Urothelium cell line (cell line): ENCODE measurements at regions not wholly inside any gene's neighbourhood (a gene's known extent, or its start where the extent isn't known, plus 50 kb on each side); places are given as distances from the start of the nearest gene placed in this dataset.

Experiments used
- DNase-seq: peaks from one replicate; pipeline ENCODE4 v3.0.0; 2011; ENCODE audit warnings: low spot score, mixed read lengths
- FAIRE-seq: peaks from 2 replicates; lab custom pipeline; 2011; peaks lifted over from hg19 to GRCh38; lab: Jason Lieb, UNC

DNA sequence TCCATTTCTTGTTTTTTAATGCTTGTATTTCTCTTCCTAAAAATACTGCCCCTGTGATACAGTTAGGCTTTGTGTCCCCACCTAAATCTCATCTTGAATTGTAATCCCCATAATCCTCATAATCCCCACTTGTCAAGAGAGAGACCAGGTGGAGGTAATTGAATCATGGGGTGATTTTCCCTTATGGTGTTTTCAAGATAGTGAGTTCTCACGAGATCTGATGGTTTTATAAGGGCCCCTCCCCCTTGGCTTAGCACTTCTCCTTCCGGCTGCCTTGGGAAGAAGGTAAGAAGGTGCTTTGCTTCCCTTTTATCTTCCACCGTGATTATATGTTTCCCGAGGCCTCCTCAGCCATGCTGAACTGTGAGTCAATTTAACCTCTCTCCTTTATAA lies 227.4 kb downstream of the MAN2A1 start:
- no peak for FAIRE-seq

DNA sequence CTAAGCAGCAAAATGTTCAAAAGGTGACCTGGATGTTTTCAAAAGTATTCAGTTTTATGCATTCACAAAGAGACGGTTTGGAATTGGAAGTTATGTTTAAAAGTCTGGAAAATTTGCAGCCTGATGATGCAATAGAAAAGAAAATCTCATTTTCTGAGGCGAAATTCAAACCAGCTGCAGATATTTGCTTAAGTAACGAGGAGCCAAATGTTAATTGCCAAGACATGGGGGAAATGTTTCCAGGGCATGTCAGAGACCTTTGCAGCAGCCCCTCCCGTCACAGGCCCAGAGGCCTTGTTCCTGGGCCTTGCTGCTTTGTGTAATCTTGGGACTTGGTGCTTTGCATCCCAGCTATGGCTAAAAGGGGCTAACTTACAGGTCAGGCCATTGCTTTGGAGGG lies 228.2 kb downstream of the MAN2A1 start:
- no peak for DNase-seq
- no peak for FAIRE-seq

More for the DNA sequence above, 227.4 kb downstream of the MAN2A1 start:
- no peak for DNase-seq

DNA sequence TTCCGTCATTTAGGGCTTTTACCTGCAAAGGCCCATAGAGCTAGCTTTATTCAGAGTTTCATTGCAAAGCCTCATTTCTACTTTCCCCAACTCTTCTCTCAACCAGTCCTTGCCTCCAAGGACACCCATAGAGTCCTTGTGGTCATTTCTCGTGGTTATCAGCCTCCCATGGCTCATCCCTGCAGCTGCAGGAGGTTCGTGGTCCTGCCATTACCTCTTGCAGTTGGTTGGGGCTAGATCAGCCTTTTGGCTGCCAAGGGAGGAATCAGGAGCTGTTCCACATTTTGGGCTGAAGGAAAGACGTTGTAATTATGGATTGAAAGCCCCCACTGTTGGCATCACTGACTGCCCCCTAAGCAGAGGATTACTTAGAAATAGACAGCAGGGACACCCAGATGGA lies 231.0 kb downstream of the MAN2A1 start:
- DNase-seq (no peak), FAIRE-seq (no peak)

DNA sequence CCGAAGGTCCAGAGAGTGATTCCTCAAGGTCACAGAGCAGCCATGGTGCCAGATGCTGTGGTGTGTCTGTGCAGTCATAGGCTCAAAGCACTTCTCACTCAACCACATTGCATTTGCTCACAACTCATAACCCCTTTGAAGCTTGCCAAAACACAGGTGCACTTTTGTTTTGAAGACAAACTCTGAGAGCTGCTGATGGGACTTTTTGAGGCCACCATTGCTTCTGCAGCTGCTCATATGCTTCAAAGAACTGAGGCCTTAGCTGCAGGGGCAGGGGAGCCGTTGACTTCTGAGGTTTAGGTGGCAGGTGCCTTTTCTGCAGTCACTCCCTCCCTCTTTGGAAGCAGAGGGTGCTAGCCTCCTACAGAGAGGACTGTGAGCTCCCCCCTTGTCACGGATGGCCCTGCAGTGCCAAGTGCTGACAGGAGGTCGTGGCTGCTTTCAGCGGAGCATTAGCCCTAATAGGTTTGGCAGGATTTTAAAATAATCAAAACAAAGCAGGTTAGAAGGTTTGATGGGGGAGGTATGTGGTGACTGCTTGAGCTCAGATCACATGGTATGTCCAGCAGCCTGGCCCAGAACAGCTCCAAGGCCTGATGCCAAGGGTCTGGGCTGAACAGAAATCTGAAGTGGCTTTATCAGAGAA lies 232.1 kb downstream of the MAN2A1 start:
- no peak for FAIRE-seq
- no peak for DNase-seq

DNA sequence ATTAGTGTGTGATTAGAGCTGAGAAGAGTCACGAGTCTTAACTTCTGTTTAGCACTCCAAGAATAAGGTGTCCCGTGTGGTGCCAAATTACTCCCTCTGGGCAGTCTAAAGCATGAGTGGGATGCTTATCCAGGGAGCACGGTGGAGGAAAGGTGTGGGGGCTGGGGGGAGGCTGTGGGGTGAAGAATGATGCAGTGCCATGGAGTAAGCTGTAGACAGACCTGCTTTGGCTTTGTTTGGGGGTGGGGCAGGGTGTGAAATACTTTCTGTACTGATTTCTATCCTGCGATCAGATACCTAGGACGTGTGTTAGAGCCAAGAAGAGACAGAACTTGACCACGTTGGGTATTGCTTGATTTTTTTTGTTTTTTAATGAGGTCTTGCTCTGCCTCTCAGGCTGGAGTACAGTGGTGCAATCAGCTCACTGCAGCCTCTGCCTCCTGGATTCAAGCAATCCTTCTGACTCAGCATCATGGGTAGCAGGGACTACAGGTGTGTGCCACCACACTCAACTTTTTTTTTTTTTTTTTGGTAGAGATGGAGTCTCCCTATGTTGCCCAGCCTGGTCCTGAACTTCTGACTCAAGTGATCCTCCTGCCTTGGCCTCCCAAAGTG lies 232.8 kb downstream of the MAN2A1 start:
- DNase-seq (no peak), FAIRE-seq (no peak)

DNA sequence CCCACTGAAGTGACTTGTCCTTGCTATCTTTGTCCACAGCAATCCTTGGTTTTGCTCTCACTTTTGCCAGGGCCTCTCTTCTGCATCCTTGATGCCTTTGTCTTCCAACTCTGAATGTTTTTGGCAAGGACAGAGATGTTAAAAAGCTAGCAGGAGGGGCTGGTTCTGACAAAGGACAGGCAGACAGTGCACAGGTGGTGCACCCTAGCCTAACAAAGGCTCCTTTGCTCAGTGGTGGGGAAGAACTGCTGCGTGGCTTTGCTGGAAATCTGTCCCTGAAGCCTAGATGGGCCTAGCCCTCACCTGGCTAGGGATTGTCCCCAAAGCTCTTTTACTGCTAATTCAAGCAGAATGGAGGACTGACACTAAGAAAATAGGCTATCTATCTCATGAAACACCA lies 233.5 kb downstream of the MAN2A1 start:
- FAIRE-seq (no peak), DNase-seq (no peak)

DNA sequence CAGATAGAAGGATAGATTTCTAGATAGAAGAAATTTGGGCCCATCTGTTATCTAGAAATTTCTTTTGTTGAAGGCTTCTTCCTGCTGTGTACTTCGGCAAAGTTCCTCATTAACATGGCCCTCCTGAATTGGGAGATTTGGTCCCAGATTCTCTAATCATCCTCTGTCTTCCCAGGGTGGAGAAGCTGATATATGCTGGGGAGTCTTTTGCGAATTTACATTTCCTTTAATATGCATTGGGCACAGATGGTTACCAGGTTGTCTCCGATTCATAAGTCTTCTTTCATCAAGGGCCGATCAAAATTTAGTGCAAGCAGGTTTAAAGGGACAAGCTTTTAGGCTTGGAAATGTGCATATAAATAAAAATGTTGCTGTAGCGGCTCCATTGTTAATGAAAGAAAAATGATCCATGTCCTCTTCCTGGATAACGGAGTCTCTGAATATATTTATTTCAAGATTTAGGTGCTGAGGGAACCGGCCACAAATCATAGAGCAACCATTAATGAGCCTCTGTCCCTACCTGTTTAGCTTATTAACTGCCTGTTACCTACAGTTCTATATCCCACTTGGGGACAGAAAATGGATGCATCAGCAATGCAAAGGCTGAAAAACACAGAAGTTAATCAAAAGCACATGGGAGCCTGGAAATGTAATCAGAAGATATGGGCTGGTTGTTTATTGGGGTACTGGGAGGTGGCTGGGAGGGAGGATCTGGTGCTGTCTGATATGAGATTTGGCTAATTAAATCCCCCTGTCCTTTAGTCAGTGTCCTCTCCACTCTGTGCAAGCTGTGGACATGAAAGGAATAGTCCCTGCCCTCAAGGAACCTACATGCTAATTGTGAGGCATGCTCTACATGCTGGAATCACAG lies 234.7 kb downstream of the MAN2A1 start:
- DNase-seq (no peak), FAIRE-seq (no peak)

DNA sequence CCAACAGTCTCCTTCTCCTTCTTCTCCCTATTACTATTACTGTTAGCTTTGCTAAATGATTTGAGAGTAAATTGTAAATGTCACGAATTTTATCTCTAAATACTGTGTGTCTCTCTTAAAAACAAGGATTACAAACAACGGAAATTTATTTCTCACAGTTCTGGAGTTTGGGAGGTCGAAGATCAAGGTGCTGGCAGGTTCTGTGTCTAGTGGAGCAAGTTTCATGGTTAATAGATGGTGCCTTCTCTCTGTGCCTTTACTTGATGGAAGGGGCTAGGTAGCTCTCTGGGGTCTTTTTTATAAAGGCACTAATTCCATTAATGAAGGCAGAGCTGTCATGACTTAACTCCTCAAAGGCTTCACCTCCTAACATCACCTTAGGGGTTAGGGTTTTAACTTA lies 237.9 kb downstream of the MAN2A1 start:
- DNase-seq (no peak), FAIRE-seq (no peak)

DNA sequence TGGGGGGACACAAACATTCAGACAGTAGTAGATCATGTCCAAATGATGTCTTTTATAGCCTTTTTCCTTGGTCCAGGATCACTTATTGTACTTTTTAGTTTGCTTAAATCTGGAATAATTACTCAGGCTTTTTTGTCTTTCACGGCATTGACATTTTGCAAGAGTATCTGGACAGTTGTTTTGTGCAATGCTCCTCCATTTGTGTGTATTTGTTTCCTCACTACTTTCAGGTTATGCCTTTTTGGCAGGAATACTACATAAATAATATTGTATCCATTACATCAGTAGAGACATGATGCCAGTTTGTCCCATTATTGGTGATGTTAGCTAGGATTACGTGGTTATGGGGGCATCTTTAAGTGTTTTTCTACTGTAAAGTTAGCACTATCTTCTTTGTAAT lies 238.3 kb downstream of the MAN2A1 start:
- DNase-seq (no peak), FAIRE-seq (no peak)

DNA sequence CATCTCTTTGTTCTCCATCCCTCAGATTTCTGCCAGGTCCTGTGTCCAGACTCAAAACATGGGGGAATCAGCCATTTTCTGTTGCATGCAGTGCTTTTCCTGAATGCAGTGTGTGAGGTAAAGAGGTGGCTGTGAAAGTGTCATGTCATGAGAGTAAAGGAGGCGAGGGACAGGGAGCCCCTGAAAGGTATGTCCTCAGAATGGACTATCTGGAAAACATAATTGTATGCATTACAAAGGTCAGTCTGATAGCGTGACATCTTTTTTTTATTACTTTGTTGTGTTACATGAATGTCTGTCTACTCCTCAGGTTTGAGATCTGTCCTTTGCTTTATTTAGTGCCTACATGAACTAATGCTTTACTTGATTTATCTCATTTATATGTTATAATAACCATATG lies 239.1 kb downstream of the MAN2A1 start:
- no peak for FAIRE-seq

DNA sequence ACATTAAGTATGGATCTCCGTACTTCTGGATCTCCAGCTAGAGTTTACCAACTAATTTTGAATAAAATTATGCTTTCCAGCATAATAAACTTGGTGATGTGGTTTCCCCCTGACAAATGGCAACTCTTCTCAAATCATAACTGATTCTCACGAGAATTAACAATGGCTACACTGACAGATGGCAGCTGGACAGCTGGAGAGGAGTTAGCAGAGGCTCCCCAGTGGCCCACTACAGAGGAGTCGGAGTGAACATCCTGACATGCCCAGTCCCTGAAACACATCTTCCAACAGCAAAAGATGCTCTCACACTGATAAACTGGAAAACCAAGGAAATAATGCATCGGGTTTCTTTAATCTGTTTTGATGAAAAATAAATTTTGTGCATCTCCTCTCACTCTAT lies 239.6 kb downstream of the MAN2A1 start:
- DNase-seq (no peak), FAIRE-seq (no peak)

More for the DNA sequence above, 239.1 kb downstream of the MAN2A1 start:
- DNase-seq = no peak

DNA sequence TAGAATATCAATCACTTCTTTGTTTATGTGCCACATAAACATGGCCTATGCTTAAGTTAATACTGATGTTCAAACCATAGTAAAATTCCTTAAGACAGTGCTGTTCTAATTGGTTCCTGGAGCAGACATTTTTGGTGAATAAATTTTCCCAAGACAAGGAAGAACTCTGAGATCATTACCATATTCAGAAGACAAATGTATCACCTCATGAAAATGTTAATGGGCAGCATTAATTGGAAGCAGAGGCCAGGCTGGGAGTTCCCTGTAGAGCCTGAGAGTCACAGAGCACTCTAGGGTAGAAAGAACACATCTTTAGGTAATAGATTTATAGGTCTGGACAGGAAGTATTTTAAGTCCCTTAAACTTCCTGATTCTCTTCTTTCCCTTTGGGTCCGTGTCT lies 240.2 kb downstream of the MAN2A1 start:
- FAIRE-seq (no peak), DNase-seq (no peak)

DNA sequence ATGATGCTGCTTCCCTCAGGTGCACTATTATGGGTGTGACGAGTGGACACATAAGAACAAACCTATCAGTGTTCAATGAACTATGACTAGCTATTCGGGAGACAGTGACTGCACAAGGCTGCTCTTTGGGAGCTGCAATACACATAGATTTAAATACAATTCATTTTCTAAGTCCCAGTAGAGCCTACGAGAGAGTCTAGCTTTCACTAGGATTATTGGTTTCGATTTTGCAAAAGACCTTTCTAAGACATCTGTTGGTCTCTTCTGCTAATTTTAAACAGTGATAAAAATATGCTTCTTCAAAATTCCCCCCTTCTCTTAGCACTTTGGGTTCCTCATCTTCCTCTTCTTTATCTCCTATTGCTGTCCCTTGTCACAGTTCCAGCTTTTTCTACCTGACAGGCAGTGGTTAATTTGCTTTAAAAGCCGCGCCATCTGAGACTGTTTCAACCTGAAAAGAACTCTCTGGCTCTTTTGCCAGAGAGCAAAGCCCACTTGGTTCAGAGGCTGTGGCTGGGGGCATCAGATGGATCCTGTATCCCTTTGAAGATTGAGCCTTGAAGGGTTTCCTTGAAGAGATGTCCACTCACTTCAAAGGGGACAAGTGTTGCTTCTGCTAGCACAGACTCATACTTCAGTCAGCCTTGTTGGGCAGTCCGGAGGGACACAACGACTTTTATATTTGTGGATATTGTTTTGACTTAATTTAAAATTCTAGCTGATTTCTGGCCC lies 241.5 kb downstream of the MAN2A1 start:
- DNase-seq = no peak
- no peak for FAIRE-seq

DNA sequence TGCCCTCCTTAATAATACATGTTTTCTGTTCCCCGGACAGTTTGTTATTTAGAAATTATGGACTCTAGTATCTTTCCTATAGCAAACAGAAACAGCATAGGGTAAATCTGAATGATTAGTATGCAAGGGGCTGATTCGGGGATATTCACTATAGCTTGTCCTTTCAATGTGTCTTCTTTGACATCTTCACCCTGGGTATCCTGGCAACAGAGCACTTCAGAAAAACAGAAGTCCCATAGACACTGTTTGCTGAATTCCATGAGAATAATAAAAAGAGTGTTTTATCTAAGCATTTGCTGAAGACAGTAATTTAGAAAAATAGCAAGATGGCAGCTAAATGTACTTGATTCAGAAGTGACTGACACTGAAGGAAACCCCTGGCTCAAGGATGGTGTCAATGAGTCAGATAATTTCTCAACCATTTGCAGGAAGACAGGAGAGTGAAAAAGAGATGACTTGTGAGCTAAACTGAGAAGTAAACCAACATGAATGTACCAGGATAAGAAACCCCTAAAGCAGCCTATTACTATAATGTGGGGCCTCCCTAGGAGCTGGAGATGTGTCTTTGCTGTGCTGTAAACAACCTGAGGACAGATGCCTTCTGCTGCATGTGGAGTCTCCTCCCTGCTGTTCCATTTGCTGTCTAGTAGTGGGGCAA lies 246.2 kb downstream of the MAN2A1 start:
- DNase-seq (no peak), FAIRE-seq (no peak)

DNA sequence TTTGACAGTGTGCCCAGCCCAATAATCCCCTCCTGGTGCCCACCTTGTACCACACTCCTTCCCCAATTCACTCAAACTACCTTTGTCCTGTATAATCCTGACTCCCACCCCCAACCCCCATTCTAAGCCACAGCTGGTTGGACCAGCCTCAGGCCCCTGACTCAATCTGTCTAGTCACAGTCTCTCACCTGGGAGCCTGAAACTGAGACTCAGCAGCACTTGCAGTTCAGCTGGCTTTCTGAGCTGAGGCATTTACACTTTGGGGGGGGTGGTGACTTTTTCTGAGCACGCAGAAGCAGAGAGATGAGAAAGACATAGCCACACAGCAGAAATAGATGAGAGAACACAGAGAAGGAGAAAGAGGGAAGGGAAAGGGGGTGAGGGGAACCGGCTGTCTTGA lies 247.3 kb downstream of the MAN2A1 start:
- FAIRE-seq (no peak), DNase-seq (no peak)

DNA sequence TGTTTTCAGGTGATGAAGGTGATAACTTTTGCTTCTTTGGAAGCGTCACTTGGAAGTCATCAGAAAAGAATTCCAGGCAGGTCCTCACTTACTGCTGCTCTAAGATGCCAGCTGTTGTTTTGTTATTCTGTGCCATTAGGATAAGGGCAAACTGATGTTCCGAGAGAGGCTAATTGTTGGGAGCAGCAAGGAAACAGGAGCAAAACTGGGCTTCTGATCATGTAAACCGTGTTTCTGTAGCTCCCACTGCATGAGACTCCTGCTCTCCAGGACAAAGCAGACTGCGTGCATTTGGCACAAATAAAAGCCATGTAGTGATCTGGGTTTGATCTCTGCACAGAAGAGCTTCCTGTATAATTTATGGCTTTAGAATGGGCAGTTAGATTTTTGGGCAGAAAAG lies 248.2 kb downstream of the MAN2A1 start:
- FAIRE-seq (no peak), DNase-seq (no peak)

DNA sequence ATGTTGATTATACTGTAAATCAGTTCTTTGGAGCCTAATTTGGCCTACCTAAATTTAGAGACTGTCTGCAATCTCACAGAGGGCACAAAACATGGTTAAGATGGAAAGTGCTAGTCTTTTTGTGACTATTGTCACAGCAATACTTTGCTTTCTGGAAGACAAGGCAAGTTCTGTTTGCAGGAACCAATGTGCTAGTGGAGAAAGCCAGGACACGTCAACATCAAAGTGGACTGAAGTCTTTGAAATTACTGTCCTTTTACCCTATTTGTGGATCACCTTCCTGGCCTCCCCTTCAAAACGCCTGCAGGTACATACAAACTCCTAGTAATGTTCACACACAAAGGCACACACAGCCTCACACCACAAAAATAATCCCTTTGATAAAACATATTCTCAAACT lies 248.7 kb downstream of the MAN2A1 start:
- no peak for DNase-seq
- no peak for FAIRE-seq

DNA sequence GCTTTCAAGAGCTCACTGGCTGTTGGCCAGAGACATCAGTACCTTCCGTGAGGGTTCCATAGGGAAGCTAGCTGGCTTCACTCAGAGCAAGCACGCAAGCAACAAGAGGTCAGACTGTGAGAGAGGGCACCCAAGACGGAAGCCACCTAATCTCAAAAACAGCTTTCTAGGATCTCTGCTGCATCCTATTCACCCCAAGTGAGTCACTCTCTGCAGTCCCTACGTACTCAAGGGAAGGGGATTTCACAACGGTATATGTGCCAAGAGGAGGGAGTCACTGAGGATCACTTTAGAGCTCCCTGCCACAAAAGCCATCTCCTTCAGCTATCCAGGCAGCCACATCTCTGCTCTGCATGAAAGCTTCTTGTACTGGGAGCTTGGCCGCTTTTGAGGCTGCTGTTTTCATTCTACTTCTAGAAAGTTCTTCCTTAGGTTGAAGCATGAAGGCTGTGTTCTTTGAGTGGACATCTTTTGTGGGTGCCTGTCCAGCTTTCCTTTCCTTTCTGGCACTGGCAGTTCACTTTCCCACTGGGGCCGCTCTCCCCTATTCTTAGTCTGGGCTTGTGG lies 249.5 kb downstream of the MAN2A1 start:
- DNase-seq = no peak
- FAIRE-seq = no peak

DNA sequence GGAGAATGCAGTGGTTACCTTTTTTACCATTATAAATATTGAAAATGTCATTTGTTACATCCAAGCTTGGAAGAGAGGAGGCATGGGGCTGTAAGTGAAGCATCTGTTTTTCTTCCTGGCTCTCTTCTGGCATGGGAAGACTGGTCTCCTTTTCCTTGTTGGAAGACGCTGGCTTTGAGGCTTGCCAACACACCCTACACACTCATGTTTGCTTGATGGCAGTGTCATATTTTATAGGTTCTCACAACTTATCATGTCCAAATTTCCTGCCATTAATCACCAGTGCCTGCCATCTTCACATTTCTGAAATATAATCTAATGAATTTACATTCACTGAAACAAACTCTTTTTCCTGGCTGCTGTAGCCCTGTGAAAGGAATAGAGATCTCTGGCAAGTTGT lies 252.9 kb downstream of the MAN2A1 start:
- FAIRE-seq (no peak), DNase-seq (no peak)

DNA sequence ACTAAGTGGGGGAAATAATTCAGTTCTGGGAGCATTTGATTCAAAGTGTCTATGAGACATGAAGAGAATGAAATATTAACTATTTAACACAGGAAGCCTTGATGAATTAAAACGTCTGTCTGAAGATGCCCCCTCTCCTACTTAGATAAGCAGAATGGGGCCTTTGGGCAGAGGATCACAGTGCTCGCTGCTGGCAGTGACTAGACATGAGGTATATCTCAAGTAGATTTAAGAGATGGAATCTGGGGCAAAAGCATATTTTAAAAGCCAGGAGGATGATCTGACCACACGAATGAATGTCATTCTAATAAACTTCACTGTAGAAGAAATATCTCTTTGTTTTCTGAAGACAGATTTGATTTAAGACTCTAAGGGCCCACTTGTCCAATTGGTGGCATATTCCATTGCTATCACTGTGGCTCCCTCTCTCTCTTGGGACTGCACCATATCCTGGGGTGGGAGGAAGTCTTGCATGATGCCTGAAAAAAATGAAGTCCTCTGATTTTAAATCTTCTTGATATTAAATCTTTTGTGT lies 254.0 kb downstream of the MAN2A1 start:
- DNase-seq (no peak), FAIRE-seq (no peak)
